Ectodermal cell (in vitro differentiated cells): ENCODE measurements at regions not wholly inside any gene's neighbourhood (a gene's known extent, or its start where the extent isn't known, plus 50 kb on each side); places are given as distances from the start of the nearest gene placed in this dataset.

Experiments used
- H3K27ac ChIP-seq: 2 replicates; pipeline ENCODE4 v1.7.0; 2013; ENCODE audit warnings: mild to moderate bottlenecking, low read depth, low read length; ENCODE audit not compliant: insufficient read depth, poor library complexity, severe bottlenecking
- H3K27me3 ChIP-seq: 2 replicates; pipeline ENCODE4 v1.7.0; 2013; ENCODE audit warnings: mild to moderate bottlenecking, low read length; ENCODE audit not compliant: insufficient read depth, control insufficient read depth, poor library complexity, severe bottlenecking
- H3K36me3 ChIP-seq: one replicate; pipeline ENCODE4 v1.7.0; 2013; ENCODE audit warnings: low read length; ENCODE audit not compliant: control insufficient read depth, insufficient read depth
- H3K4me1 ChIP-seq: one replicate; pipeline ENCODE4 v1.7.0; 2013; ENCODE audit warnings: low read length; ENCODE audit not compliant: control insufficient read depth, insufficient read depth
- H3K4me3 ChIP-seq: 2 replicates; pipeline ENCODE4 v1.7.0; 2013; ENCODE audit warnings: low read depth, low read length, control low read depth; ENCODE audit not compliant: insufficient read depth
- H3K9me3 ChIP-seq: 2 replicates; pipeline ENCODE4 v1.7.0; 2013; ENCODE audit warnings: mild to moderate bottlenecking, low read length, moderate library complexity; ENCODE audit not compliant: control insufficient read depth
- WGBS, 2 experiments: methylation state at CpG; one replicate each; pipeline ENCODE4 v1.1.7; 2013; ENCODE audit warnings: missing lambda C conversion rate in 2 of 2; 5-methylcytosine and 5-hydroxymethylcytosine counted together

DNA sequence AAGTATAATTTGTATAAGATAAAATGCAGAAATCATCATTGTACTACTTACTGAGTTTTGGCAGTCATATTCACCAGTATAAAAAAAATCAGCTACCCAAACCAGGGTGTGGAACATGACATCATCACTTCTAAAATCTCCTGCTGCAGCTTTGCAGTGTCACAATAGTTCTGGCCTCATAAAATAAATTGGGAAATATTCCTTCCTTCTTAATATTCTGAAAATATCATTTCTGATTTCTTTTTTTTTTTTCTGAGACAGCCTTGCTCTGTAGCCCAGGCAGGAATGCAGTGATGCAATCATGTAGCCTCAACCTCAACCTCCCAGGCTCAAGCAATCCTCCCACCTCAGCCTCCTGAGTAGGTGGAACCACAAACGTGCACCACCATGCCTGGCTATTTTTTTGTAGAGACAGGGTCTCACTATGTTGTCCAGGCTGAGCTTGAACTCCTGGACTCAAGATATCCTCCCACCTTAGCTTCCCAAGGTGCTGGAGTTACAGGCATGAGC is 101.4 kb downstream of the TMEM18 start:
- 78 to 85% methylated on average over 1 of the region's 1 CpG for WGBS, 2 experiments
- Histone ChIP-seq H3K36me3 (no peaks in the 10 kb centered on the region), H3K4me3 (no peak overlapping the region), H3K9me3 (no peaks in the 10 kb centered on the region), H3K4me1 (no peaks in the 10 kb centered on the region), H3K27ac (no peak overlapping the region), H3K27me3 (no peaks in the 10 kb centered on the region)

- Histone ChIP-seq H3K4me3 (no peak overlapping the region), H3K9me3 (no peaks in the 10 kb centered on the region), H3K27me3 (no peaks in the 10 kb centered on the region), H3K36me3 (no peaks in the 10 kb centered on the region), H3K4me1 (no peaks in the 10 kb centered on the region), H3K27ac (no peak overlapping the region)
- 94 to 95% methylated on average over 14 of the region's 14 CpGs for WGBS, 2 experiments
Observed at GRCh38 chr2:575030-575726, 102.0 kb downstream of the TMEM18 start.

- WGBS, 2 experiments, result 69 to 76% methylated on average over 6 of the region's 6 CpGs
- Histone ChIP-seq H3K27me3 (no peaks in the 10 kb centered on the region), H3K4me1 (no peaks in the 10 kb centered on the region), H3K4me3 (no peak overlapping the region), H3K9me3 (no peaks in the 10 kb centered on the region), H3K27ac (no peak overlapping the region), H3K36me3 (no peaks in the 10 kb centered on the region)
Observed at GRCh38 chr2:573805-574392, 103.3 kb downstream of the TMEM18 start.

DNA sequence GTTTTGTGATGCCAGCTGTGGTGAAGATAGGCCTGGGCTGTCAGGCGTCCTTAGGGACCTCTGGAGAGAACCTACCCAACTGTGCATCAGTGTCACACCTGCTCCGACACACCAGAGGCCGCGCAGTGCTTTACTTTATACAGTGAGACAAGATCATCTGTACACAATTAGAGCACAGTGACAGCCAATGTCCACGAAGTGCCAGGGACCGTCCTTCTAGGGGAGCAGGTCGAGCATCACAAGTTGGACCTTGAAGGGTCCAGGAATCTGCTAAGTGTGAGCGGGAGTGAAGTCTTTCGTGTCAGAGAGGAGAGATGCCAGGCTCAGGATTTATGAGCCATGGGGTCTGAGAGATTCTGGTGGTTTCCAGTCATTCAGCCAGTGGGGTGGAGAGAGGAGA is 104.2 kb downstream of the TMEM18 start:
- WGBS, 2 experiments, result 94 to 95% methylated on average over 9 of the region's 9 CpGs
- H3K27me3 ChIP-seq, result no peaks in the 10 kb centered on the region
- no peaks in the 10 kb centered on the region for H3K9me3 ChIP-seq
- H3K27ac ChIP-seq, result no peak overlapping the region
- H3K4me3 ChIP-seq, result no peak overlapping the region
- no peaks in the 10 kb centered on the region for H3K4me1 ChIP-seq
- no peaks in the 10 kb centered on the region for H3K36me3 ChIP-seq

- H3K4me1 ChIP-seq, result no peaks in the 10 kb centered on the region
- H3K36me3 ChIP-seq, result no peaks in the 10 kb centered on the region
- no peak overlapping the region for H3K4me3 ChIP-seq
- 89 to 95% methylated on average over 3 of the region's 3 CpGs for WGBS, 2 experiments
- no peak overlapping the region for H3K27ac ChIP-seq
- H3K9me3 ChIP-seq, result no peaks in the 10 kb centered on the region
- no peaks in the 10 kb centered on the region for H3K27me3 ChIP-seq
Observed at GRCh38 chr2:569681-570080, 107.5 kb downstream of the TMEM18 start.

DNA sequence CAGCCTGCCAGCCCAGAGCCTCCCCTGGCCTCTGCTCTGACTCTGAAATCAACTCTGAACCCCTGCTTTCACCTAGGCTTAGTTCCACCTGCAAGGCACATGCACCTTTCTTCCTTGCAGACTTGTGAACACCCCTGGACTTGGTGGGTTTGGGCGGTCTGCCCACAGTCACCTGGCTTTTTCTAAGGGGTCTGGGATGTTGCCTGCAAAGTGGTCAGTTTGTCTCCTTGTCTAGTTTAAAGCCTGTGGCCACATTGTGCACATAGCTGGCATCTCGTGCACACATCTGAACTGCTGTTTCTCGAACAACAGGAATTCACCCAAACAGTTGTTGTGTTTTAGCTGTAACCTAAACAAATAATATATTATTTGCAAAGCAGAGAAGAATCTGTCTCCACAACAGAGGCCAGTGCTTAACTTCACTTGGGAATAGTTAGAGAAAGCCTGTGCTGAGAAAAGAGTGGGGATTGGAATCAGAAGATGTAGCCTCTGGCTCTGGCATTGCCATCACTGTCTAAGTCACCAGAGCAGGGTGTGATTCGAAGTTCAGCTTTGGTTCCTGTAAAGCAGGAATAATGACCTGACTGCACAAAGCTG is 108.5 kb downstream of the TMEM18 start:
- H3K27me3 ChIP-seq, result no peaks in the 10 kb centered on the region
- H3K36me3 ChIP-seq, result no peaks in the 10 kb centered on the region
- no peaks in the 10 kb centered on the region for H3K9me3 ChIP-seq
- 88 to 97% methylated on average over 4 of the region's 4 CpGs for WGBS, 2 experiments
- no peak overlapping the region for H3K4me3 ChIP-seq
- H3K27ac ChIP-seq, result no peak overlapping the region
- H3K4me1 ChIP-seq, result no peaks in the 10 kb centered on the region

DNA sequence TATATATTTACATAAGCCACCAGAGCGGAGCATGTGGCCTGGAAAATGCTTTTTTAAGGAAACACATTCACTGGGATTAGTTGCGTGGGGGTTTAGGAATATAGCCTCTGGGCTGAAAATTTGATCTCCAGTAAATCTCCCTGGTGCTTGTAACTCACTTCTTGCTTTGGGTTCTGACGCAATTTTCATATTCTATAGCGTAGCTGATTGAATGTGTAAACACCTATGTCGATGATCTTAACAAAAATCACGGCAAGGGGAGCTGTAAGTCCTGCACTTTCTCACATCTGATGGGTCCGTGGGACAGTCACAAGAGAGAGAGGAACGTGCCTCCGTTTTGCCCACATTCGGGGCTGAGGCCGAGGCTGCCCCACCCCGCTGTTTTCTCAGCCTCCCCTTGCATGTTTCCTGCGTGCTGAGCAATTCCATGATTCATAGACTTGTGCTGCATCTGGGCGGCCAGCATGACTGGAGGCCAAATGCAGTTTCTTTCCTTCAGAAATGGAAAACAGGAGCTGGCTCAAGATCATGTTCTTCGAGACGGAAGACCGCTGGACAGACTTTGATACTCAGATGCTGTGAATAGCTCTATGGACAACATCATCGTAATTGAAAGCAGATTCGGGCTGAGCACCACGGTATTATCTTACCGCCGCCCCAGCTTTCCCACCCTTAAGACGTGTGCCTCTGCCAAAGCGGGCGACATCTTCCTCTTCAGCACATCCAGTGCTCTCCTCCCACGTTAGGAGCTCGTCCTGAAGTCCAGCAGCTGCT is 109.2 kb downstream of the TMEM18 start:
- H3K27me3 ChIP-seq, result no peaks in the 10 kb centered on the region
- 93% methylated on average over 27 of the region's 27 CpGs for WGBS, 2 experiments
- no peak overlapping the region for H3K4me3 ChIP-seq
- H3K36me3 ChIP-seq, result no peaks in the 10 kb centered on the region
- H3K4me1 ChIP-seq, result no peaks in the 10 kb centered on the region
- no peak overlapping the region for H3K27ac ChIP-seq
- H3K9me3 ChIP-seq, result no peaks in the 10 kb centered on the region

DNA sequence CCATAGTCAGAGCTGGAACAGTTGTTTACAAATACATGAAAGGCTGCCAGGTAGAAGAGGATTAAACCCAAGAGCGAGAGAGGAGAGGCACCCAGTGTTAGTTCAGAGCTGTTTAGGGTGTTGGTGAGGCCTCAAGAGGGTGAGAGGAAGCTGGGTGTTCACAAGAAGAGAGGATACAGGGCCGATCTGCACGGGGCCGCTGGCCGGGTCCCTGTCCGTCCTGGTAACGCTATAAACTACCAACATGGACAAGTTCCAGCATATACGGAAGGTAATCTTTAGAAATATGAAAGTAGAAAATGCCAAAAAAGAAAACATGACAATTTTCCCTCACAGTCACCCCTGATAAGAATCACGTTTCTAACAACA is 109.7 kb downstream of the TMEM18 start:
- no peak overlapping the region for H3K4me3 ChIP-seq
- H3K36me3 ChIP-seq, result no peaks in the 10 kb centered on the region
- 91 to 92% methylated on average over 8 to 9 of the region's 9 CpGs for WGBS, 2 experiments
- H3K4me1 ChIP-seq, result no peaks in the 10 kb centered on the region
- no peaks in the 10 kb centered on the region for H3K27me3 ChIP-seq
- H3K27ac ChIP-seq, result no peak overlapping the region
- H3K9me3 ChIP-seq, result no peaks in the 10 kb centered on the region

- Histone ChIP-seq H3K4me3 (no peak overlapping the region), H3K27ac (no peak overlapping the region), H3K4me1 (no peaks in the 10 kb centered on the region), H3K27me3 (no peaks in the 10 kb centered on the region), H3K36me3 (no peaks in the 10 kb centered on the region), H3K9me3 (no peaks in the 10 kb centered on the region)
- WGBS, 2 experiments, result 93 to 94% methylated on average over 19 of the region's 19 CpGs
Observed at GRCh38 chr2:566379-567313, 110.6 kb downstream of the TMEM18 start.
